Spleen (tissue), 7 donors: ENCODE measurements at regions not wholly inside any gene's neighbourhood (a gene's known extent, or its start where the extent isn't known, plus 50 kb on each side); places are given as distances from the start of the nearest gene placed in this dataset.

ENCODE experiments used
- CTCF ChIP-seq, 11 experiments: fragments of 200-600 bp in 7 of 11; fragments of 450-650 bp in 4 of 11; sonication (generic) in 4 of 11; IDR thresholded peaks in 8 of 11; conservative IDR thresholded peaks in 3 of 11; 1 replicate in 7 of 11; 2 replicates in 4 of 11; pipeline versions ENCODE4 v1.4.0 to v1.8.0; 2016 to 2021; ENCODE audit warnings: antibody characterized with exemption in 11 of 11, inconsistent platforms in 4 of 11, mild to moderate bottlenecking in 1 of 11
- POLR2A ChIP-seq, 3 donors: fragments of 450-650 bp; IDR thresholded peaks; one replicate each; pipeline ENCODE4 v1.5.1; 2017; ENCODE audit warnings: antibody characterized with exemption in 3 of 3, mild to moderate bottlenecking in 1 of 3
- POLR2AphosphoS5 ChIP-seq, 3 donors: sonication (generic); formaldehyde crosslinking; IDR thresholded peaks; one replicate each; pipeline ENCODE4 v1.5.1; 2017; ENCODE audit warnings: antibody characterized with exemption in 3 of 3
- donor health status: DM: no; HTN: no; CAD: no; lungs with moderate emphysema.
- donor health status: DM: no; HTN: no; CAD: no.
- donor health status: DM: no; HTN: no; CAD: no.

DNA sequence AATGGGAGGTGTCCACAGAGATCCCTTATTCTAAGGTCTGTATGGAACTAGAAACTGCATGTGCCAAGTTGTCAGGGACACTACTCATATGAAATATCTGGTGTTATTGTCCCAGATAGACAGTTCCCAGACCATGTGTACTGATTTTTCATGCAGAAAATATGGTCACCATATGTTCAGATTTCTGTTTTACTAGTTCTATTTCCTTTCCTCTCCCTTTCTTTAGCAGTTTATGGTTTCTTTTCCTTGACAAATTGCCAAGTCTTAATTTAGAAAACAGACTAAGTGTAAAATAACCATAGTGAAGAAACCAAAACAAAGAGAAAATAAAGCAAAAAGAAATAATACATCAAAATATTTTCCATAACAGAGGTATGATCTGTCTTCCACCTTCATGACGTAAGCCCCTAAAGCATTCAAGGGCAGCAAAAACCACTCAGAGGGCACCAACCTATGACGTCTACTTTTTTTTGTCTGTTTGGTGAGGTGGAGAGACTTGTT lies 248.5 kb downstream of the KCTD12 start:
- TF ChIP-seq CTCF (IDR thresholded peaks at IDR 0.05 in 8 of 11, conservative IDR thresholded peaks at IDR 0.05 in 3 of 11) = no peak
- no peak for TF ChIP-seq POLR2AphosphoS5 (IDR thresholded peaks at IDR 0.05)
- no peak for TF ChIP-seq POLR2A (IDR thresholded peaks at IDR 0.05)
